ENCODE measurements at regions not wholly inside any gene's neighbourhood (a gene's known extent, or its start where the extent isn't known, plus 50 kb on each side); places are given as distances from the start of the nearest gene placed in this dataset.

GRCh38 chr2:64704161-64704560, 50.4 kb upstream of the SERTAD2 start:
- Mint-ChIP-seq H3K9me3 (peaks cover 3% of the 10 kb centered on the region), H3K27me3 (ENCODE audit: low read depth) (no peaks in the 10 kb centered on the region), H3K4me1 (no peaks in the 10 kb centered on the region), H3K4me3 (no peak overlapping the region), H3K27ac (ENCODE audit: unreplicated experiment) (no peak overlapping the region), H3K36me3 (ENCODE audit: low read depth) (no peaks in the 10 kb centered on the region)
- no peak for TF ChIP-seq CTCF (conservative IDR thresholded peaks at IDR 0.05)
- DNase-seq (ENCODE audit: low read depth, low spot score), result no peak

DNA sequence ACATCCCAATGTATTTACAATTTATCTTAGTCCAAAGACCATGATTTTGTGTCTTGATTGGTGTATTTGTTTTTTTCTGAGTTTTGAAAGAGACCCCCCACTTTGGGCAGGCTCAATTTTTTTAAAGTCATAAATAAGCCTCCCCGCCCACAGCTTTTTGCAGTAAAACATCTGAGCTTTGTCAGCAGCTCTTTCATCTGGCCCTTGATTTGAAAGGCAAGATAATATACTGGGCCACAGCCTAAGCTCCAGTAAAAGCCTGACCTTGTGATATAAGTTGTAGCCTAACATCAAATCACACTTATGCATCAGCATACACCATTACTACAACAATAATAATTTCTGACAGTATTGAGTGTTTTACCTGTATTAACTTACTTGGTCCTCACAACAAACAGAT, 51.3 kb upstream of the SERTAD2 start:
- H3K9me3 Mint-ChIP-seq, result peaks cover 3% of the 10 kb centered on the region
- no peaks in the 10 kb centered on the region for H3K36me3 Mint-ChIP-seq (ENCODE audit: low read depth)
- TF ChIP-seq CTCF (conservative IDR thresholded peaks at IDR 0.05), result no peak
- H3K4me3 Mint-ChIP-seq, result no peak overlapping the region
- no peaks in the 10 kb centered on the region for H3K27me3 Mint-ChIP-seq (ENCODE audit: low read depth)
- H3K4me1 Mint-ChIP-seq, result no peaks in the 10 kb centered on the region
- no peak for DNase-seq (ENCODE audit: low read depth, low spot score)
- no peak overlapping the region for H3K27ac Mint-ChIP-seq (ENCODE audit: unreplicated experiment)

- H3K4me1 Mint-ChIP-seq, result peaks cover 4% of the 10 kb centered on the region
- no peaks in the 10 kb centered on the region for H3K27me3 Mint-ChIP-seq (ENCODE audit: low read depth)
- no peak for TF ChIP-seq CTCF (conservative IDR thresholded peaks at IDR 0.05)
- H3K9me3 Mint-ChIP-seq, result peaks cover 3% of the 10 kb centered on the region
- no peak overlapping the region for H3K4me3 Mint-ChIP-seq
- no peak for DNase-seq (ENCODE audit: low read depth, low spot score)
- no peaks in the 10 kb centered on the region for H3K36me3 Mint-ChIP-seq (ENCODE audit: low read depth)
- no peak overlapping the region for H3K27ac Mint-ChIP-seq (ENCODE audit: unreplicated experiment)
Observed at GRCh38 chr2:64707276-64707675, 53.6 kb upstream of the SERTAD2 start.

DNA sequence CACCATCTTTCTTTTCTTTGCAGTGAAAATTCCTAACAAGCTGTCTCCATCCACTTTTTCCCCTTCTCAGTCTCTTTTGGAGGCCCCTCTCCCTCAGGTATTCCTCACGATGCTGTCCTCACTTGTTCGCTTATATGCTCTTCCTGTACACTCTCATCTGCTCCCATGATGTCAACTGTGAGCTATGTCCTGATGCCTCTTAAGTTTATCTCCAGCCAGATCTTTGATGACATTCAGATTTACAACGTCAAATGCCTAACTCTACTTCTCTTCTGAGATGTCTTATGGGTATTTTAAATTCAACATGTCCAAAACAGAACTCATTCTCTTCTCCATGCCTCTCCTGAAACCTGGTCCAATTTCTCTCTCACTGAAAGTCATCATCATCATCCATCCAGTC, 55.1 kb upstream of the SERTAD2 start:
- DNase-seq (ENCODE audit: low read depth, low spot score), result no peak
- peaks cover 3% of the 10 kb centered on the region for H3K9me3 Mint-ChIP-seq
- peaks cover 4% of the 10 kb centered on the region for H3K4me1 Mint-ChIP-seq
- TF ChIP-seq CTCF (conservative IDR thresholded peaks at IDR 0.05), result no peak
- no peak overlapping the region for H3K4me3 Mint-ChIP-seq
- H3K36me3 Mint-ChIP-seq (ENCODE audit: low read depth), result no peaks in the 10 kb centered on the region
- H3K27ac Mint-ChIP-seq (ENCODE audit: unreplicated experiment), result no peak overlapping the region
- no peaks in the 10 kb centered on the region for H3K27me3 Mint-ChIP-seq (ENCODE audit: low read depth)

- Mint-ChIP-seq H3K4me1 (peaks cover 10% of the 10 kb centered on the region), H3K27ac (ENCODE audit: unreplicated experiment) (no peak overlapping the region), H3K4me3 (no peak overlapping the region), H3K9me3 (peaks cover 3% of the 10 kb centered on the region), H3K36me3 (ENCODE audit: low read depth) (no peaks in the 10 kb centered on the region), H3K27me3 (ENCODE audit: low read depth) (no peaks in the 10 kb centered on the region)
- no peak for DNase-seq (ENCODE audit: low read depth, low spot score)
- no peak for TF ChIP-seq CTCF (conservative IDR thresholded peaks at IDR 0.05)
Observed at GRCh38 chr2:64711252-64711800, 57.6 kb upstream of the SERTAD2 start.

GRCh38 chr2:64713686-64714085, 60.0 kb upstream of the SERTAD2 start:
- no peak for TF ChIP-seq CTCF (conservative IDR thresholded peaks at IDR 0.05)
- no peak overlapping the region for H3K27ac Mint-ChIP-seq (ENCODE audit: unreplicated experiment)
- no peak overlapping the region for H3K4me3 Mint-ChIP-seq
- no peak for DNase-seq (ENCODE audit: low read depth, low spot score)
- H3K9me3 Mint-ChIP-seq, result no peaks in the 10 kb centered on the region
- peaks cover 29% of the 10 kb centered on the region for H3K4me1 Mint-ChIP-seq
- H3K27me3 Mint-ChIP-seq (ENCODE audit: low read depth), result no peaks in the 10 kb centered on the region
- no peaks in the 10 kb centered on the region for H3K36me3 Mint-ChIP-seq (ENCODE audit: low read depth)
